HG03103 (cell line): ENCODE measurements at regions not wholly inside any gene's neighbourhood (a gene's known extent, or its start where the extent isn't known, plus 50 kb on each side); places are given as distances from the start of the nearest gene placed in this dataset.

Experiments used
- ATAC-seq: cut with Tn5 transposase; IDR thresholded peaks from one replicate; pipeline ENCODE4 v1.9.1; 2021; ENCODE audit warnings: low read depth; ENCODE audit not compliant: unreplicated experiment

- no peak for ATAC-seq
These were observed 342.2 kb upstream of the DYNLRB2 start for GRCh38 chr16:80198311-80199299.

- ATAC-seq: no peak
These were observed 343.0 kb upstream of the DYNLRB2 start for GRCh38 chr16:80197741-80198201.

- no peak for ATAC-seq
These were observed 348.9 kb upstream of the DYNLRB2 start for GRCh38 chr16:80191928-80192327.

DNA sequence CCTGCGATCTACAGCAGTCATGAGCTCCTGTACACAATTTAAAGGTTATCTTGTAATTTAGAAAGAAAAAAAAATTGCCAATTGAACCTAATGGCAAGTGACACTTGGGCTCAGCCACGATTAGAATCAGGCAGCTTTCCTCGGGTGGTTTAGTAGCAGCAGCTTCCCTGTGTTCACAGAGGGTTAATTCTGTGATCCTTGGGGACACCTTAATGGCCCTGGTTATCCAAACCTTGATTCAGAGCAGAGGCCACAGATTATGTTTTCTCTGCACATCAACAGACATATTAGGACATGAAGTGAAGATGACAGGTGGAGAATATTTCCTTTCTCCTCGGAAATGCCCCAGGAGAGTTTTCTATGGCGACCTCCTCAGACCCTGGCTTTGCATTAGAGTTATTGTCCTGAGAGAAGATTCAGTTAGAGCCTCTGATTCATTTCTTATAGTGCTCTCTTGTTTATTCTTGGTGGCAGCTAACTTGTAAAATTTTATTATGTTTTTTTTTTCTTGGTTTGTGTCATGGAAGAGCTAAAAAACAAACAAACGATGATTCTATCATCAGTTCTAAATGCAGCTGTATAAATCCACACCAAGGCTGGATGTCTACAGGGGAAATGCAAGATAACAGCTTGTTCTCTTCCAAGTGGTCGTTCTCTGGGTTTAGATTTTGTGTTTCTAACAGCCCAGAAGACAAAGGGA, 351.2 kb upstream of the DYNLRB2 start:
- ATAC-seq: no peak

DNA sequence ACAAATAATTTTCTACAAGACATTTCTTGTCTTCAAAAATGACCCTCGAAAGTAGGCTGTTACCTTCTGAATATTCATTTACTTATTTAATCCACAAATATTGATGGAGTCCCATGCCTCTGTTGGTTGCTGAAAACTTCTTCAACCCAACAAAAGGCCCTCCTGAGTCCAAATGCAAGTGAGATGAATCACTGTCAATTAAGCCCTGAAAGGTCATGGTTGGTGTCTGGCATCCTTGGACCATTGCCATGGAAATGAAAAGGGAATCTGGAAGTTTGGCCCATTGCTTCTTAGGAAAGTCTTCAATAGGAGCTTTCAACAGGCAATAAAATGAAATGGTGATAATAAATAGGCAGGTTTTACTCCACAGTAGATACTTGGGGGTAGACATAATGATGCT, 364.7 kb upstream of the DYNLRB2 start:
- no peak for ATAC-seq

DNA sequence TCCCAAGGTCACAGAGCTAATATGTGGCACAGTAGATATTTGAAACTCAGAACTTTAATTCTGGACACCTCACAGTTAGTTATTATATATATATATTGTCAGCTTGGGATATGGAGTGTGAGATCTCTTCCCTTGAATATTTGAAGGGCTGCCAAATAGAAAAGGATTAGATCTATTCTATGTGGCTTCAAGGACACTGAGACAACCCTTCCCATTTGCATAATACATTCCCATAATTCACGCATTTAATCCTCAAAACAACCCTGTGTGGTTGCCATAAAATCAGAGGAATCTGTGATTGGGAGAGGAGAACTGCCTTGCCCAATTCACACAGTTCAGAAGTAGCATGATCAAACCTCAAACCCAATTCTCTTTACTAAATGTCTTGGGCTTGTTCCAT, 365.8 kb upstream of the DYNLRB2 start:
- ATAC-seq: no peak

DNA sequence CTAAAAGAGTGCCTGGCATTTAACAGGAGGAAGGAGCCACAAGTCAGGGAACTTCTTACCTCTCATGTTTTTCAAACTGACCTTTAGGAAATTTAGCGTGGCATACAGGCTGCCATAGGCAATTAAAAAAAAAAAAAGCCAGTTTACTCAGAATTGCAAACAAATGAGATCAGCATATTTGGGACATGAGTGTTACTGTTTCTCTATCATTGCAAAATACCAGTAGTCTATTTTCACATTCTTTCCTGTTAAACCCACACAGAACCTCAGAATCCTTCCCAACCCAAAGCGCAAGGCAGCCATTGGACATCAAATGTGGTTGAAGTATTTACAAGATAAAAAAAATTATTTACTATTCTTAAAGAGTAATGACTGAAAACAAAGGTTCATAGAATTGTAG, 366.4 kb upstream of the DYNLRB2 start:
- no peak for ATAC-seq

DNA sequence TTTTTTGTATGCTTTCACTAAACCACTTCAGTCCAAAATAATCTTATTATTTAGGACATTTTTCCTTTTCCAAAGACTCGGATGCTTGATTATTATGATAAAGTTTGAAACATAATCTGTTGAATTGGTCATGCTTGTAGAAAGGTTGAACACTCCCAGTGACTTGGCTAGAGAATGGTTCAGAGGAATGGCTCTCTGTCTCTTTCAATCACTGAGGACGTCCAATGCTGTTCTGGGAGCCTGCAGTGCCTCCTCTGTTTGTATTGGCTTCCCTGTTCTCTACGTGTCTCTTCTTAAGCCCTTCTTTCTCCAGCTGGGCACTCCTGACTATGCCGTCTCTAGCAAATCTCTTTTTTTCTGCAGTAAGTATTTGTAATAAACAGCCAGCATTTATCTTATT, 369.0 kb upstream of the DYNLRB2 start:
- ATAC-seq: no peak

DNA sequence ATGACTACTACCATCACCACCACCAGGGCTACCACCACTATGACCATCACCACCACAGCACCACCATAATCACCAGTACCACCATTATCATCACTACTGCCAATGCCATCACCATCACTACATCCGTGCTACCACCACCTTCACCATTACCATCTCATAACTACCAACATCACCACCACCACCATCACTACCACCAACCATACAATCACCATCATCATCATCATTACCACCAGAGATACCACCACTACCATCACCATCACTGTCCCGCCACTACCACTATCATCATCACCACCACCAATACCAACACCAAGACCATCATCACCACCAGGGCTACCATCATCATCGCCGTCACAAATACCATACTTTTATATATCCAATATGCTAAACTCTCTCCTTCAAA, 369.6 kb upstream of the DYNLRB2 start:
- ATAC-seq: no peak

DNA sequence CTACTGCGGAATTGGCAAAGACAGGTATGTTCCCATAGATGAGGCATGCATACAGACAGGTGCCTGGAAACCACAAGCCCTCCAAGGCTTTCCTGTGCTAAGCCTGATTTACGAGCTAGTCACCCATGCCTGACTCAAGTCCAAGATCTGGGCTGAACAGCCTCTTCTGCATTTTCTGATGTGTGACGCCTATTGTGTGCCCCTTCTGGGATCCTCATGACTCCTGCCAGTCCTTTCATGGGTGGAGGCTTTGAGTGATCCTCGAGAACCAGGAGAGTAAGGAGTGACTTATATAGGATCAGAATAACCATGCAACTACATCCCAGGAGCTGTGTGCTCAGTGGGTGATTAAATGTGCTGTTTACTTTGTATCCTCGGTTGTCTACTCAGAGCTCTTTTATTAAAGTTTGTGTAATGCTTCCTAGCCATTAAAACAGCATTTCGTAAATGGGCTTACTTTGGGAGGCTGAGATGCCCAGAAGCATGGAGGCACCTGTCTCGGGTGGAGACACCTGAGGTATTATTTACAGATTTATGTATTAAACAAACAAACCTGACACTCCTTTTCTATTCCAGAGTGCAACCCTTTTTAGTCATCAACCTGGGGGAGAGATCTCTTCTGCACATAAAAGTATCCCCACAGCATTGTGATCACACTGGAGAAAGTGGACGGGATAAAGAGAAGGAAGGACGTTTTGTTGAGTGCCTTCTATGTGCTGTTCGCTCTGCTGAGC, 373.0 kb upstream of the DYNLRB2 start:
- ATAC-seq: no peak

GRCh38 chr16:80166082-80166481, 374.7 kb upstream of the DYNLRB2 start:
- ATAC-seq: no peak

DNA sequence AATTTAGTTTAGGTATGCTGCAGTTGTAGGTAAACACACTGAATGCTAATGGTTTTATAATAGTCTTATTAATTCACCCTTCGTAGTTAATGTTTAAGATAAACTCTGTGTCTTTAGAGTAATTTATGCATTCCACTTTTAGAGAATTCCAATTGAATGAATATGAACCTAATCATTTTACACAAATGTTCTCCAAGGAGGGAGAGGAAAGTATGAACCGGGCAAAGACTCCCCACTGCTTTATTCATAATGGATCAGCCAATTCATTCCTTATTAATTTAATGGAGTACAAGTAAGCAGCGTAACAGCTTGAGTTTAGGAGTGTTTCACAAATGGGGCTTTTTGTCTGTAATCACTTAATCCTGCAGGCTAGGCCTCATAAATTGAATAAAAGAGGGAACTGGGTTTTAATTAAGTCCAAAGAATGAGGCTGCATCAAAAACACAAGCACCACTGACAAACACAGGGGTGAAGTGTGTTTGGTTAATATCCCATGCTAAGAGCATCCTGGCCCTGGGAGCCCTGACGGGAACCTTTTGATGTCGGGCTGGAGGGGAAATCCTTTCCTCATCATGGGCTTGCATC, 375.7 kb upstream of the DYNLRB2 start:
- ATAC-seq: no peak

- ATAC-seq: no peak
These were observed 377.5 kb upstream of the DYNLRB2 start for GRCh38 chr16:80163339-80163738.

DNA sequence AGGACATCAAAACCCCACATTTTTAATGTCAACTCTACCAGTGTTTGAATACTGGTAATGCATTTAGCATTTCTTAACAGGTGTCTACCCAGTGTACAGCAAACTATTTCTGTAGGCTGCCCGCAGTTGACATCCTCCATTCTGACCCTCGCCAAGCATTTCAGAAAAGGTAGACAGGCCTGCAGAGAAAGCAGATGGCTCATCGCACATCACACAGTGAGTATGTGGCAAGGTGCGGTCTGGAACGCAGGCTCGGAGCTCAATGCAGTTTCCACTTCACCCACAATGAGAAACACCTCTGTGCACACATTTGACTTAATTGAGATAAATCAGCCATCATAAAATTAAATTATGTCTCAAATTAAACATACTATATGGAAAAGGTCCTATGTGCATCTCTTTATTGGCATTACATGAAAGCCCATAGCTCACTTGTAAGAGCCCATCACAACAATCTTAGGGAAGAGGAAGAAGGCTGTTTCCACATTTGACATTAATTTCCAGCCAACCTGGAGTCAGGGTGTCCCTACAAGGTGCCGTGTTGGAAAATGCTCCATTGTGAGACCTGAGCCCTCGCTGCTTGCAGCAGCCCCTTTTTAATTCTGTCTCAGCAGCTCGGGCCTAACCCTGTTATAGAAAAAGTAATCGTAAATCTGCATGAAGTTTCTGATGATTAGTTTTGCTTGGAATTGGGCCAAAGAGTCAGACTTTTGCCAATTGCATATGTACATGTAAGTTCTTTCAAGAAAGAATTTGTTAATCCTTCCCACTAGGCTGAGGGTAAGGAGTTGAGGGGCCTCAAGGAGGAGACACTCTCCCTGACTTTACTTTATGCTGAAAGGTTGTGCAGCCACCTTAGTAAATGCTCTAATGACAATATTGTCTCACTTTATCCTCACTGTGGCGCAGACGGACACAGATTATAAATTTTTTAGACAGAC, 378.7 kb upstream of the DYNLRB2 start:
- no peak for ATAC-seq

- no peak for ATAC-seq
These were observed 382.0 kb upstream of the DYNLRB2 start for GRCh38 chr16:80158766-80159165.

GRCh38 chr16:80151722-80152111, 389.1 kb upstream of the DYNLRB2 start:
- no peak for ATAC-seq

DNA sequence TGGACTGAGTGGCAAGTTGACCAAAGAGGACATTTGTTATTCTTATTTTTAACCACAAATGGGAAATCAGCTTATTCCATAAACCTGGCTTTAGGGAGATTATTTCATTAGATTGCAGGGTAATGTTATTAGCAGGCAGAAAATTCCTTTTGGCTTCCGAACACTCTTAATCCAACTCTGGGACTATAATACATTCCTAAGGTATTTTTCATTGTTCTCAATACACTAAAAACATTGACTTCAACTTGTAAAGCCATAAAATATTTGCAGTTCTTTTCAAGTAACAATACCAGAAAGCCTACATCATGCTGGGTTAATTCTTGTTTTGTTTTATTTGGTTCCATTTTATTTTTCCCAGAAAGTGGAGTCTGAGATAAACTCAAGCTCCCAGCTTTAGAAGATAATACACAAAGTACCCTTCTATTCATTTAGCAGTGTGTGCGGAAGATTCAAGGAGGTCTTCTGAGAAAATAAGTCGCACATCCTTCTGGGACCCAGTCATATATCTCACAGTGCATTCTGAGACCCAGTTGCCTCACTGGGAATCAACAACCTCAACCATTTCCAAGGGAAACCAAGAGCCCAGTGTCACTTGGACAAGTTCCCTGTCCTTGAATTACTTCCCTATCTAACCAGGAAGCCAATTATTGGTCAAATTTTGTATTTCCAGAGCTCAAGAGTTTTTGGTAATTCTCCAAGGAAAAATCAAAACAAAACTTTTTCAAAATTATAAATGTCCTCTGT, 389.6 kb upstream of the DYNLRB2 start:
- no peak for ATAC-seq

- ATAC-seq: no peak
These were observed 392.0 kb upstream of the DYNLRB2 start for GRCh38 chr16:80148826-80149225.
